GM12865 (cell line): ENCODE measurements at regions not wholly inside any gene's neighbourhood (a gene's known extent, or its start where the extent isn't known, plus 50 kb on each side); places are given as distances from the start of the nearest gene placed in this dataset.

ENCODE experiments used
- DNase-seq: peaks from one replicate; pipeline ENCODE4 v3.0.0; 2010; ENCODE audit warnings: low read depth
- H3K4me3 ChIP-seq: 2 replicates; pipeline ENCODE4 v1.5.1; 2011; ENCODE audit warnings: mild to moderate bottlenecking, low read depth, low read length, control low read depth
- CTCF ChIP-seq: IDR thresholded peaks from 2 replicates; pipeline ENCODE4 v1.5.1; 2011; ENCODE audit warnings: low read length, control low read depth, low read depth, inconsistent platforms; ENCODE audit not compliant: insufficient read depth; ENCODE audit errors: missing control alignments

- H3K4me3 ChIP-seq = no peak overlapping the region
Observed at GRCh38 chr7:13821152-13821787, 168.2 kb downstream of the ETV1 start.

GRCh38 chr7:13822678-13823077 is 166.8 kb downstream of the ETV1 start:
- no peak for DNase-seq
- H3K4me3 ChIP-seq = no peak overlapping the region
- no peak for TF ChIP-seq CTCF

More at GRCh38 chr7:13821152-13821787, 168.2 kb downstream of the ETV1 start:
- DNase-seq = no peak
- TF ChIP-seq CTCF = no peak

- no peak for DNase-seq
- no peak overlapping the region for H3K4me3 ChIP-seq
- TF ChIP-seq CTCF = no peak
Observed at GRCh38 chr7:13826752-13827151, 162.7 kb downstream of the ETV1 start.

GRCh38 chr7:13827716-13828115 is 161.8 kb downstream of the ETV1 start:
- H3K4me3 ChIP-seq = no peak overlapping the region
- no peak for TF ChIP-seq CTCF
- DNase-seq = no peak

- TF ChIP-seq CTCF = no peak
- no peak overlapping the region for H3K4me3 ChIP-seq
- no peak for DNase-seq
Observed at GRCh38 chr7:13829231-13829630, 160.2 kb downstream of the ETV1 start.

- no peak for DNase-seq
- H3K4me3 ChIP-seq = no peak overlapping the region
- TF ChIP-seq CTCF = no peak
Observed at GRCh38 chr7:13829914-13830900, 159.3 kb downstream of the ETV1 start.
